HK-2 (cell line): ENCODE measurements at regions not wholly inside any gene's neighbourhood (a gene's known extent, or its start where the extent isn't known, plus 50 kb on each side); places are given as distances from the start of the nearest gene placed in this dataset.

Experiments used
- DNase-seq: peaks from one replicate; pipeline ENCODE4 v3.0.0-alpha.2; 2018; ENCODE audit not compliant: unreplicated experiment

GRCh38 chr17:73982871-73983270 lies 220.6 kb upstream of the RPL38 start:
- no peak for DNase-seq

DNA sequence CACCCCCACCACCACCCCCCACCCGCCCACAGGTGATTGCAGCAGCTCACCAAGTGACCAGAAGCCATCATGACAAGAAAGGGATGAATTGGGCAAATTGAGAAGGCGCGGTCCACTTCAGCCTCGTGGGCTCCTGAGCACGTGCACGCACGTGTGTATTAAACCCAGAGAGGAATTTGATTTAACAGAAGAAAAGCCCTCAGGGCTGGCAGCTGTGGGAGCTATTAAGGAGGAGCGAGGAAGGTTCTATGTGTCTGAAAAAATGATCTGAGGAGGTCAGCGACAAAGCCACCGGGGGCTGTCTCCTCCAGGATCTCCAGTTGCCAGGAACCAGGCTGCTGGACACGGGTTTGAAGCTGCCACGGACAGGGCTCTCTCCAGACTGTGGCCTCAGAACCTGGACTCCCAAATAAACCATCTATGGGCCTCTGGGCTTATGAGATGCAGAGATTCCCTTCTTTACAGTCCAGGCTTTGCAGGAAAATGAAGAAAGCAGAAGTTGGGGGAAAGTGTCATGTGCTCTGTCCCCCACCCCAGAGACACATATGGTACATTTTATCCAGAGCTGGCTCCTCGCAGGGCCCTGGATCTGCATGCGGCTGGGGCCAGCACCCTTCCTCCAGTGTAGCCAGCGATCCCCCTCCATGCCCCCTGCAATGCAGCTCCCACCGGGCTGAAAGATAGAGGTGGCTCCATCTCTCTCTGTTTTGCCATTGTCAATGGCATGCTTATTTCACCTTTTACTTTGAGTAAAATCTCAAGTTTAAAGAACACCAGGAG lies 219.7 kb upstream of the RPL38 start:
- DNase-seq, result no peak

DNA sequence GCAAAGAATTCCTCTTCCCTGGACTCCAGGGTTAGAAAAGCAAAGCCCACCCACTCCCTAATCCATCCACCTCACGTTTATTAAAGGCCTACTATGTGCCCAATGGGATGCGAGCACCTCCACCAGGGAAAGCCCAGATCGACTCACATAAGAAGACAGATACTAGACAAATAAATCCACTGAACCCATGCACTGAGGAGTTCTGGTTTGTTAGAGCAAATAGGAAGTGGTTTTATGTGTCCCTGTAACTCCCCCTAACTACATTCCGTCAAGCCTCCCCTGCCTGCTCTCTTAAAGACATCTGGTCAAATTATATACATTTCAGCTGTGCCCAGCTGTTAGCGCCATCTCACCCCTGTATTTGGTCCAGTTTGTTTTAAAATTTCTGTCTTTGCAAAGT lies 218.5 kb upstream of the RPL38 start:
- DNase-seq, result no peak

DNA sequence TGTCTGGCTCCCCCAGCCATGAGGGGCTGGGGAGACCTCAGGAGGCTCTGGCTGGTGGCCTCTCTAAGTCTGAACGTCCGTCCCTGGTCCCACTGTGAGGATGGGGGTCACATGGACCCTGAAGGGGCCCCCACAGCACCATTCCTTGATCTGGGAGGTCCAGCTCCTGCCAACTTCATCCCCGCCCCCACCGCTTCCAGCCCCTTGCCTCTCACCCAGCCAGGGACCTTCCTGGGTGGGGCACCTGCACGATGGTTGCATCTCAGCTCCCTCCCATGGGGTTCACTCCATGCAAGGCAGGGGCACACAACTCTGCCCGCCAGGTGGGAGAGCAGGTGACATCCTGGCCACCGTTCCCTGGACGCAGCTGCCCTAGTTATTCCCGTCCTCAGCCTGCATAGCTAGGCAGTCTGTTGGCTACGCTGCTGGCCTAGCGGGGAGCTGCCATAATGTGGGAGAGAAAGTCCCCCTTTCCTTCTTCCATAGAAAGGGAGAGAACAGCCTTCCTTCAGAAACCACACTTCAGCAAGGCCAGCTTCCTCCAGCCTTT lies 217.9 kb upstream of the RPL38 start:
- DNase-seq, result no peak

- no peak for DNase-seq
These were observed 216.8 kb upstream of the RPL38 start for GRCh38 chr17:73986641-73987177.

- no peak for DNase-seq
These were observed 216.1 kb upstream of the RPL38 start for GRCh38 chr17:73987395-73987794.

DNA sequence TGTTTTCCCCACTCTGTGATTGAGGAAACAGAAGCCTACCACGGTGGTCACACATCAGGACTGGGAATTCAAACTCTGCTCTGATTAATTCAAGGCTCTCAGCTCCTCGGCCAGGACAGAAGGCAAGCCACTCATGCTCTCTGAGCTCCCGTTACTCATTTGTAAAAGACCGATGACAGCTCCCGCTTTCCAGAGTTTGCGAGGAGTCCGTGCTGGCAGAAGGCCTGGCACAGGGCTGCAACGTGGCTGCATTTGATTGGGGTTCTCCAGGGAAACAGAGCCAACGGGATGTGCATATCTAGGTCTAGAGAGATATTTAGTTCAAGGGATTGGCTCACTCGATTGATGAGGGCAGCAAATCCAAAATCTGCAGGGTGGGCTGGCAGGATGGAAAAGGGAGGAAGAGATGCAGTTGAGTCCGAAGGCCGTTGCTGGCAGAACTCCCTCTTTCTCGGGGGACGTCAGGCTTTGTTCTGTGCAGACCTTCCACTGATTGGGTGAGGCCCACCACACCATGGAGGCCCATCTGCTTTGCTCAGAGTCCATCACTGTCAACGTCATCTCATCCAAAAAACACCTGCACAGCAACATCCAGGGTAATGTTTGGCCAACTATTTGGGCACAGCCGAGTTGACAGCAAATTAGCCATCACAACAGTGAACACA lies 215.5 kb upstream of the RPL38 start:
- no peak for DNase-seq

- no peak for DNase-seq
These were observed 213.8 kb upstream of the RPL38 start for GRCh38 chr17:73989671-73990070.

GRCh38 chr17:73990290-73990689 lies 213.2 kb upstream of the RPL38 start:
- no peak for DNase-seq

DNA sequence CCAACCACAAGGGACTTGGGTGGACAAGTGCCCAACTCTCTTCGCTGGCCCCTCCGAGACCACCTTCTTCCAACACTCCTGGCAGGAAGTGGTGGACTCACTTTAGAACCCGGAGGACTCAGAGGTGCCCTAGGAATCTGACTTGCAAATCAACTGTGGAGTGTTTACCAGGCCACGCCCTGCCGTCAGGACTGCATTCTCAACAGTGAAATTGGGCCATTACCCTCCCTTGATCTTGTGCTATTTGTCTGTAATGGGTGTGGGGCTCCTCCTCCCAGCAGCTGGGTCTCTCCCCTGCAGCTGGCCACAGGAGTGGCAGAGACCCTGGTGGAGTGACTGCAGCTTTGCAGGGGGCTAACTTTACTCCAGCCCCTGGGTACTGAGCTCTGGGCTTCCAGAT lies 212.2 kb upstream of the RPL38 start:
- DNase-seq, result no peak

DNA sequence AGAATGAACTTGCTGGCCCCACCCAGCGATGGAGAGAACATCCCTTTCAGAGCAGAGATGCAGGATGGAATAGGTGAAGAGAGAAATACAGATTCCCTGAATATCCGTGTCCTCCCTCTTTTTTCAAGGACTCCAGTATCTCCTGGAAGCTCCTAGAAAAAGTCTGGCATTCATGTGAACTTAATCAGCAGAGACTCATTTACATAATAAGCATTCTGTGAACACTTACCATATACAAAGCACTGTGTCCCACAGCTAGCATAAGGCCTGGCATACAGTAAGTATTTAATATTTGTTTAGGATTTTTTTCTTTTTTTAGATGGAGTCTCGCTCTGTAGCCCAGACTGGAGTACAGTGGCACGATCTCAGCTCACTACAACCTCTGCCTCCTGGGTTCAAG lies 208.5 kb upstream of the RPL38 start:
- DNase-seq, result no peak

DNA sequence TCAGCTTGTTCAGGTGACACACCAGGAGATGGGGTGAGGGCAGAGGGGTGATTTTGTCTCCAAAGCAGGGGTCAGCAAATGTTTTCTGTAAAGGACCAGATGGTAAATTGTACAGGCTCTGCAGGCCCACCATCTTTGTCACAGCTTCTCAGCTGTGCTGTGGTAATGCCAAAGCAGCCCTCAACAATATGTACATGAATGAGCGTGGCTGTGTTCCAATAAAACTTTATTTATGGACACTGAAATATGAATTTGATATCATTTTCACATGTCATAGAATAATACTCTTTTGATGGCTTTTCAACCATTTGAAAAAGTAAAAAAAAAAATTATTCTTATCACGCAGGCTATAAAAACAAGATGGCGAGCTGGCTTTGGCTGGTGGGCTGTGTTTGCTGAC lies 206.4 kb upstream of the RPL38 start:
- DNase-seq, result no peak

DNA sequence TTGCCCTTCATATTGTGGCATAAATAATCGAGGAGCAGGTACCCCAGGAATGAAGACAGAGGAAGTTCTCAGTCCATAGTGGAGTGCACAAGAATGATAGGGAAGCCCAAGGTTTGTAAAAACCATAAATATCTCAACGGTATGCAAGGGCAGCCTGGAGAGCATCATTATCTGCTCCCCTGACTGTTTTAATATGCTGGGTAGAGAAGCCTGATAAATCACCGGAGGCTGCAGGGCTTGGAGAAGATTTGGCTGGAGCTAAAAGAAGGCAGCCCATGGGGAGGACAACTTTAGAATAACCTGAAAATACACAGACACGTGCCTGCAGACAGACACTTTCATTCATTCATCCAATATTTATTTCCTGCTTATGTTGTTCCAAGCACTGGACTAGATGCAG lies 205.2 kb upstream of the RPL38 start:
- DNase-seq, result no peak

DNA sequence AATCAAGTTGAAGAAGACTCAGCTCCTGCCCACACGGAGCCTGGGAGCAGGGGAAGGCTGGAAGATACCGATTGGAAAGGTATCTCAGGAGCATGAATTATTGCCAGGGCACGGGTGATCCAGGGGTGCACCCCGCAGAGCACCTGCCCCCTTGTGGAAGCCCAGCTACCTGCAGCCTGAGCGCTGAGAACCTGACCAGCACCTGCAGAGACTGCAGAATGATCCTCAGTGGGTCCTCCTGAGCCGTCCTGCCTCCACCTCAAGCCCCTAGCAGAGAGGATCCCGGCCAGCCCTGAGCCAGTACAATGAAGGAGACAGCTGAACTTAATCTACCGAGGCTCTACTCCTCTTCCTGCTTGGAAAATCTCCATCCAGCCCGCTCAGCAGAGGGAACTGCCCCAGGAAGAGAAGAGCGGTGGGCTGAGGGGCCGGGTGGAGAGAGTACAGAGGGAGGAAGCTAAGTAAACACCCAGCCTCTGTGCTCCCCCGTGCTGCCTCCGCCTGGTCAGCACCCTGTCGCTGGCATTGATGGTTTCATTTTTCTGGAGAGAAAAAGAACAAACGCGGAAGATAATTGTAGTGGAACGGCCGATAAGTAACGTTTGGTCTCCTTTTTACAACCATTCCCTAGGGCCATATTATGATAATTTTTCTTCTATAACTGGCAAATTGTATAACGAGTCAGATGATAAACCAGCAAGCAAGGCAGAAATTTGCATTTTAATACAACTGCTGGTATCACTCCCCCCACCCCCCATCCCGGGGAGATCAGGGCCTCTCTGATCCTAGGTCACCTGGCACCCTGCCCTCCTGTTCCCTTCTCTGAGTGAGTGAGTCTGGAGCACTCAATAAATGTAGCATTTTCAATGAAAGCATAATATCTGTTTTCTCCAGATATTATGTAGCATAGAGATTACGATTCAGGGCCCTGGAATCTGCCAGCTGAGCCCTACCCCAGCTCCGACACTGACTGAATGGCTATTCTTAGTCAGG lies 204.5 kb upstream of the RPL38 start:
- peak; percentile 53 for DNase-seq

DNA sequence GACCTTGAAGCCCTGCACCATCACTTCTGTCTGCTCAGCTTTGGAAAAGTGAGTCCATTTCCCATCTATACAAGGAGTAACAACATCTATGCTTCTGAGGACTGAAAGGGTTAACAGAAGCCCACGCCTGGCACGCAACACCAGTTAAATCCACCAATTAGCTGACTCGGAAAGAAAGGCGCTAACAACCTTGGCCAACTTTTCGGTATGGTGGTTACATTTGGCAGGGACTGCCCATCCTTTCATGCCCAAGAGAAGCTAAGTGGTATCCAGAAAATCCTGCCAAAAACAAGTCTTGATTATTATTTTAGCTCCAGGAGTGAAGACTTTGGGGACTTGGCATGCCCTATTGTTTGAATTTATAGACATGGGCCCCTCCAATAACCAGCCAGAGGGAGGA lies 202.3 kb upstream of the RPL38 start:
- DNase-seq, result no peak

GRCh38 chr17:74002241-74002640 lies 201.2 kb upstream of the RPL38 start:
- no peak for DNase-seq

DNA sequence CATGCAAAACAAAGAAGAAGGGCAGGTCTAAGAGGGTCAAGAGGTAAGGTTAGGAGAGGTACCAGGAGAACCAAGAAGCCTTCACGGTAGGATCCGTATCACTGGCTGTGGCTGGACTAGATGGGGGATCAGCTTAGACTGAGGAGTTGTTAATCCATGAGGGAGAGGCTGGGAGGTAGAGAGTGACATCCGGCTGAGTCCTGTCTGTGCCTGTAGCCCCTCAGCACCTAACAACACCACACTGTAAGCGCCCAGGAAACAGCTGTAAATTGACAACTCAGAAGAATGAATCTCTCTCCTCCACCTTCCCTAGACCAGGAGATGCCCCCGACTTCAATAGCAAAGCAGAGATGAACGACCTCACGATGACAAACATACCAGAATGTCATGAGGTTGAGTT lies 199.4 kb upstream of the RPL38 start:
- DNase-seq, result no peak

GRCh38 chr17:74005790-74006189 lies 197.7 kb upstream of the RPL38 start:
- DNase-seq, result no peak

- no peak for DNase-seq
These were observed 197.1 kb upstream of the RPL38 start for GRCh38 chr17:74006371-74006770.

DNA sequence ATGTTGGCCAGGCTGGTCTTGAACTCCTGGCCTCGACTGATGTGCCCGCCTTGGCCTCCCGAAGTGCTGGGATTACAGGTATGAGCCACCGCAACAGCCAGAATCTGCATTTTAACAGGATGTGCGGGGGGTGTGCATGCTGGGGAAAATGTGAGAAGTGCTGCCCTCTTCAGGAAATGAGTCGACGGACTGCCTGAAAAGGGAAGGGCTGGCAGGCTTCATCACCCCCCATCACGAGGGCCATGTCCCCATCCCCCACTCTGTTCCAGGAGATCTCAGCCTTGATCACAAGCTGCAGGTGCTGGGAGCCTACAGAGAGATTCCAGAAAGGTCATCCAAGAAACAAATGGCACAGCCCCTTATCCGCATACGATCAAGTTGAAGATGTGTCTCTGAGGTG lies 195.3 kb upstream of the RPL38 start:
- no peak for DNase-seq

DNA sequence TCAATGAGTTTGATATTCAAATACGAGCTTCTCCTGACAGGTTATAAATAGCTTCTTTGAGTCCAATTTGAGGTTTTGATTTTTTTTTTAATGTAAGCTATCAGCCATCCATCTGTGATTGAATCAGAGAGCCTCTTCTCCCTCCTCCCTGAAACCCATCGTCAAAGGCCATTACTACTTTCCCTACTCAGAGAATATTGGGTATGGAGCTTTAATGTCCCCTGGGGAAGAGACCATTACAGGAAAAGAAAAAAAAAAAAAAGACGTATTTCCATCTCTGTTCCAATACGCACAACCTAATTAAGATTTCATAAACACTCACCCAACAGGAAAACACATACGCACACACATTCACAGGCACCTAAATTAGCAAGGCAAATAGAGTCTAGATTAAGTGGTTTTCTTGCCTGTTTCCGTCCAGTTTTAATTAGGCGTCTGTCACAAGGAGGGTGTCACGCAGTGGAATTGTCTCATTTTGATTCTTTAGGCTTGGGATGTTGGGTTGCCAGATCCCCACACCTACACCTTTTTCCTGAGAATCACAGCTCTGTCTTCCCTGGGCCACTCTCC lies 194.3 kb upstream of the RPL38 start:
- DNase-seq, result no peak

- DNase-seq, result no peak
These were observed 192.6 kb upstream of the RPL38 start for GRCh38 chr17:74010903-74011302.
